Prostate gland (tissue), 2 donors: ENCODE measurements at regions not wholly inside any gene's neighbourhood (a gene's known extent, or its start where the extent isn't known, plus 50 kb on each side); places are given as distances from the start of the nearest gene placed in this dataset.

Experiments used
- CTCF ChIP-seq, 4 experiments: fragments of 200-600 bp in 2 of 4; fragments of 450-650 bp in 2 of 4; sonication (generic) in 2 of 4; IDR thresholded peaks; 1 replicate in 3 of 4; 2 replicates in 1 of 4; pipeline ENCODE4 v1.5.1; 2016 to 2019; ENCODE audit warnings: antibody characterized with exemption in 4 of 4, mild to moderate bottlenecking in 2 of 4, moderate library complexity in 2 of 4
- POLR2AphosphoS5 ChIP-seq: sonication (generic); formaldehyde crosslinking; IDR thresholded peaks from one replicate; pipeline ENCODE4 v1.6.1; 2017; ENCODE audit warnings: antibody characterized with exemption

GRCh38 chr2:121887513-121888188 is 132.2 kb downstream of the TSN start:
- no peak for TF ChIP-seq CTCF (IDR thresholded peaks at IDR 0.05)
- no peak for TF ChIP-seq POLR2AphosphoS5
